ENCODE measurements at regions not wholly inside any gene's neighbourhood (a gene's known extent, or its start where the extent isn't known, plus 50 kb on each side); places are given as distances from the start of the nearest gene placed in this dataset.
"Not testable (repeated sequence)": the region's sequence is repeated elsewhere in the genome, so short reads cannot be mapped to it uniquely, and the experiment has no call there.

DNA sequence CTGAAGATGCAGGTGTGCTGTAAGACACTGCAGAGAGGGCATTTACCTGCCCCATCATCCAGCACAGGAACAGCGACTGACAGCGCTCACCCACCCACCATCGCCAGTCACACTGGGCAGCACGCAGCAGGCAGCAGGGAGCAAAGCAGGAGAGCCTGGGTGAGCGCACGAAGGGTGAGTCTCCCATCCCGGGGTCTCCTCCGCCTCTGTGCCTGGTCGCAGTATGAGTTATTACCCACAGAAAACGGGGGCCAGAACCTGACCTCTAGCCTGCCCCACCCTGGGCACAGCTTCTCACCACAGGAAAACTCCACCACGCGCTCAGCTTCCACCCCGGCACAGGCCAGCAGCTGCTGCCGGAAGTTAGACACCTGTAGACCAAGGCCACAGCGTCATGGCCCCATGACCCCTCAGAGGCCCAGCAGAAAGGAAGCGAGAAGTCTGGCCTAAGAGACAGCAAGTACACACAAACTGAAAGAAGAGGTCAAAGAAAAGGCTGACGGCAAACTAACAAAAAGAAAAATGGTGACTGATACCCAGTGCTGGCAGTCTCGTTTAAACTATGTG, 186.1 kb downstream of the KLRB1 start:
- DNase-seq (ENCODE audit: low spot score); in situ Hi-C loops (cut with HindIII; ENCODE audit: extremely low pct_ligation_motif_present, low pct_unique_long_range_greater_than_20kb); H3K27ac ChIP-seq (ENCODE audit: extremely low read length, insufficient read depth, low read length); H4K20me1 ChIP-seq (ENCODE audit: insufficient read depth, low read length); H3K9me3 ChIP-seq (ENCODE audit: low read length); H2AFZ ChIP-seq (ENCODE audit: low read length); H3K27me3 ChIP-seq (ENCODE audit: control insufficient read depth in 1 of 2, insufficient read depth in 2 of 2, low read length in 2 of 2); H3K36me3 ChIP-seq (replicated peaks in 1 of 2; ENCODE audit: control insufficient read depth in 1 of 2, insufficient read depth in 2 of 2, low read length in 2 of 2); CTCF ChIA-PET (ENCODE audit: low intra/inter-chr PET ratio, low total read pairs); ATAC-seq; H3K4me2 ChIP-seq (ENCODE audit: low read depth, low read length); H3K4me3 ChIP-seq (replicated peaks in 1 of 3; ENCODE audit: insufficient read depth in 1 of 3, low read depth in 2 of 3, low read length in 3 of 3); H3K79me2 ChIP-seq (ENCODE audit: insufficient read depth, low read length); FAIRE-seq; POLR2A ChIA-PET; BruUV-seq (replicated peaks); H3K9ac ChIP-seq (ENCODE audit: insufficient read depth, low read depth, low read length); intact Hi-C loops (cut with micrococcal nuclease; ENCODE audit: unreplicated experiment); H3K4me1 ChIP-seq (ENCODE audit: insufficient read depth, low read length): not testable (repeated sequence)
- 90% methylated on average over 2 of the region's 18 CpGs for WGBS (ENCODE audit: low lambda C conversion rate)

DNA sequence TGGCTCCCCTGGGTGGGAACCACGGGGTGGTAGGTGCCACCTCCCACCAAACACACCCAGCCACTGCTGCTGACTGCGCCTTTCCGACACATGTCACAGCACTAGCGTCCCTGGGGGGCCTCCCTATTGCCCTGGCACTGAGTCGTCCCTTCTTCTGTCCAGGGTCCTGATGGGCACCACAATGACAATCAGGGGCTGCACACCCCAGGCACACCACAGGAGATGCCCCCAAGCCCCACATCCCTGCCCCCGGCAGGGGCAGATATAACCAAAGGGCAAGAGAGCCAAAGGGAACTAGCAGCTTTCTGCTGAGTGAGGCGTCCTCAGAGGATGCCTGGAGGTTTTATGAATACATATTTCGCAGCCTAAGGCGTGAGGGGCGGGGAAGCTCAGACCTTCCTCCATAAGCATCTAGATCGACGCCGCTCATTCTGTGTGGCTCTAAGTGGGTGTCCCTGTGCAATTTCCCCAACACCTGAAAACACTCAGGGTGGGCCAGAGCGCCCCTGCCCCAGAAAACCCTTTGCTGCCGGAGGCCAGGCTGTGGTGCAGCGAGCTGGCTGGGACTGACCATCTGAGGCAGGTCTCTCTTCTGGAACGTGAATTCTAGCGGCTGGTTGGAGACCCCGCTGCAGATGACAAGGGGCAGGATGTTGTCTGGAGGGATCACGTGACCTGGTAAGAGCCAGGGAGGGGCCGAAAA, 186.7 kb downstream of the KLRB1 start:
- H2AFZ ChIP-seq (ENCODE audit: low read length); H4K20me1 ChIP-seq (ENCODE audit: insufficient read depth, low read length); DNase-seq (ENCODE audit: low spot score); ATAC-seq; intact Hi-C loops (cut with micrococcal nuclease; ENCODE audit: unreplicated experiment); BruUV-seq (replicated peaks); H3K9me3 ChIP-seq (ENCODE audit: low read length); H3K36me3 ChIP-seq (replicated peaks in 1 of 2; ENCODE audit: control insufficient read depth in 1 of 2, insufficient read depth in 2 of 2, low read length in 2 of 2); POLR2A ChIA-PET; H3K27me3 ChIP-seq (ENCODE audit: control insufficient read depth in 1 of 2, insufficient read depth in 2 of 2, low read length in 2 of 2); CTCF ChIA-PET (ENCODE audit: low intra/inter-chr PET ratio, low total read pairs); H3K4me2 ChIP-seq (ENCODE audit: low read depth, low read length); in situ Hi-C loops (cut with HindIII; ENCODE audit: extremely low pct_ligation_motif_present, low pct_unique_long_range_greater_than_20kb); H3K27ac ChIP-seq (ENCODE audit: extremely low read length, insufficient read depth, low read length); FAIRE-seq; H3K4me3 ChIP-seq (replicated peaks in 1 of 3; ENCODE audit: insufficient read depth in 1 of 3, low read depth in 2 of 3, low read length in 3 of 3); H3K79me2 ChIP-seq (ENCODE audit: insufficient read depth, low read length); H3K4me1 ChIP-seq (ENCODE audit: insufficient read depth, low read length); H3K9ac ChIP-seq (ENCODE audit: insufficient read depth, low read depth, low read length): not testable (repeated sequence)
- WGBS (ENCODE audit: low lambda C conversion rate) = 96% methylated on average over 12 of the region's 21 CpGs

DNA sequence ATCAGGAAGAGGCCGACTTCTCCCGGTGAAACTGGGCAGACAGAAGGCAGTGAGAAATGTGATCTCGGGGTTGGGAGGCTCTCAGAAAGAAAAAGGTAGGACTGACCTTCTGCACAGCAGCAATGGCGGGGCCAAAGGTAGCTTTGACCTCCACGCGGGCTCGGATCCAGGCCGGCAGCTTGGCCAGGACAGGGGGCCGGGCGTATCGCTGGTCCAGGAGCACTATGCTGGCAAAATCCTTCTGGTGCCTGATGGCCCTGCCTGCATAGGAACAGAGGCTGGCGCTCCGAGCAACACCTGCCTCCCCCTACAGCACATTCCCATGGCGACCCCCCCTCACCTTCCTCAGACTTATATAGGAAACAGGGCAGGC, 189.1 kb downstream of the KLRB1 start:
- 0 out of 2 replicates have a peak, but pooled peaks have one; percentile 1 for TF ChIP-seq SAP130 (CRISPR knock-in tag; IDR thresholded peaks at IDR 0.05; ENCODE audit: low read depth)
- H3K4me1 ChIP-seq (ENCODE audit: insufficient read depth, low read length); H3K4me2 ChIP-seq (ENCODE audit: low read depth, low read length); H3K4me3 ChIP-seq (replicated peaks in 1 of 3; ENCODE audit: insufficient read depth in 1 of 3, low read depth in 2 of 3, low read length in 3 of 3); in situ Hi-C loops (cut with HindIII; ENCODE audit: extremely low pct_ligation_motif_present, low pct_unique_long_range_greater_than_20kb); H4K20me1 ChIP-seq (ENCODE audit: insufficient read depth, low read length); H3K27me3 ChIP-seq (ENCODE audit: control insufficient read depth in 1 of 2, insufficient read depth in 2 of 2, low read length in 2 of 2); BruUV-seq (replicated peaks); FAIRE-seq; H2AFZ ChIP-seq (ENCODE audit: low read length); POLR2A ChIA-PET; CTCF ChIA-PET (ENCODE audit: low intra/inter-chr PET ratio, low total read pairs); H3K9ac ChIP-seq (ENCODE audit: insufficient read depth, low read depth, low read length); DNase-seq (ENCODE audit: low spot score); ATAC-seq; H3K36me3 ChIP-seq (replicated peaks in 1 of 2; ENCODE audit: control insufficient read depth in 1 of 2, insufficient read depth in 2 of 2, low read length in 2 of 2); H3K27ac ChIP-seq (ENCODE audit: extremely low read length, insufficient read depth, low read length); intact Hi-C loops (cut with micrococcal nuclease; ENCODE audit: unreplicated experiment); H3K9me3 ChIP-seq (ENCODE audit: low read length); H3K79me2 ChIP-seq (ENCODE audit: insufficient read depth, low read length): not testable (repeated sequence)
- whole genome bisulfite sequencing (ENCODE audit: low lambda C conversion rate) = no CpG with 5 or more reads among the region's 14 CpGs
